Psoas muscle (tissue), 7 donors: ENCODE measurements at regions not wholly inside any gene's neighbourhood (a gene's known extent, or its start where the extent isn't known, plus 50 kb on each side); places are given as distances from the start of the nearest gene placed in this dataset.

ENCODE experiments used
- ATAC-seq, 4 donors: fragments of 200-7000 bp; cut with Tn5 transposase; one replicate each; pipeline ENCODE4 v1.9.1; 2020; ENCODE audit warnings: moderate library complexity in 3 of 4, mild to moderate bottlenecking in 2 of 4
- DNase-seq, 2 donors: peaks; one replicate each; pipeline ENCODE4 v3.0.0-alpha.2; 2020
- H3K27ac ChIP-seq: fragments of 200-600 bp; one replicate; pipeline ENCODE4 v1.8.0; 2022
- H3K27me3 ChIP-seq, 3 donors: fragments of 200-600 bp in 1 of 3; one replicate each; pipeline versions ENCODE4 v1.6.1 to v1.8.0; 2013 to 2022; ENCODE audit warnings: low read length in 2 of 3, mild to moderate bottlenecking in 2 of 3, moderate library complexity in 1 of 3; ENCODE audit not compliant: insufficient read depth in 3 of 3
- H3K36me3 ChIP-seq, 2 donors: fragments of 200-600 bp in 1 of 2; one replicate each; pipeline versions ENCODE4 v1.6.1 to v1.8.0; 2013 to 2022; ENCODE audit warnings: low read depth in 1 of 2, mild to moderate bottlenecking in 1 of 2, moderate library complexity in 1 of 2; ENCODE audit not compliant: insufficient read depth in 1 of 2
- H3K4me1 ChIP-seq: fragments of 200-600 bp; one replicate; pipeline ENCODE4 v1.8.0; 2022
- H3K4me3 ChIP-seq: fragments of 200-600 bp; one replicate; pipeline ENCODE4 v1.8.0; 2022; ENCODE audit warnings: mild to moderate bottlenecking
- H3K9me3 ChIP-seq: fragments of 200-600 bp; one replicate; pipeline ENCODE4 v1.8.0; 2022
- WGBS, 3 donors: extraction: QIAGEN DNeasy Blood & Tissue Kit; methylation state at CpG; one replicate each; pipeline versions ENCODE4 v1.1.6 to v1.1.7; 2013; 5-methylcytosine and 5-hydroxymethylcytosine counted together
- intact Hi-C, 2 donors: fragments of 100-400 bp; cut with DNase I; formaldehyde crosslinking; loops; one replicate each; pipeline versions ENCODE4 v1.11.0 to v1.14.2; 2022
- TF ChIP-seq, protein P1 (sequence below): fragments of 200-600 bp; IDR thresholded peaks from one replicate; pipeline ENCODE4 v1.8.0; 2022; ENCODE audit warnings: antibody characterized with exemption
- donor health status: healthy with polysubstance abuse.
- donor health status: DM: no; HTN: no; CAD: no; lungs with moderate emphysema.
- donor health status: Bipolar disorder and iron deficiency.
- donor health status: healthy.
- donor health status: DM: yes; HTN: yes; CAD: no.
- donor health status: DM: no; HTN: no; CAD: no.
- donor health status: DM: yes; HTN: yes; CAD: no.

DNA sequence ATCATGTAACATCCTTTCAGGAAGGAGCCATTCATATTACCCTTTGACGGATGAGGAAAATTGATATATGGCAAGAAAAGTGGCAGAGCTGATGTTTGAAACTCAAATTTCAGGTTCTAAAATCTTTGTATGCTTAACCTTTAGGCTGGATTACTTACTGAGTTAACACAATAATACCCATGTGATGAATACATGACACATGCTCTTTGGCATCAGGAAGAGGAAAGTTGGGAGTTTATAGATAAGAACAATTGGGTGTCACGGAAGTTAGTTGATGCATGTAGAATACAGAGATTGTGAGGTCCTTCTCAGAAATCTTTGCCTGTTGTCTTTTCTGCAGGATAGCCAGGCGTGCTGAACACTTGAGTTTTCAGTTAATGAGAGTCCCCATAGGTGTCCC lies 572.1 kb upstream of the POM121L12 start:
- DNase-seq = no peak
- TF ChIP-seq, protein P1, sequence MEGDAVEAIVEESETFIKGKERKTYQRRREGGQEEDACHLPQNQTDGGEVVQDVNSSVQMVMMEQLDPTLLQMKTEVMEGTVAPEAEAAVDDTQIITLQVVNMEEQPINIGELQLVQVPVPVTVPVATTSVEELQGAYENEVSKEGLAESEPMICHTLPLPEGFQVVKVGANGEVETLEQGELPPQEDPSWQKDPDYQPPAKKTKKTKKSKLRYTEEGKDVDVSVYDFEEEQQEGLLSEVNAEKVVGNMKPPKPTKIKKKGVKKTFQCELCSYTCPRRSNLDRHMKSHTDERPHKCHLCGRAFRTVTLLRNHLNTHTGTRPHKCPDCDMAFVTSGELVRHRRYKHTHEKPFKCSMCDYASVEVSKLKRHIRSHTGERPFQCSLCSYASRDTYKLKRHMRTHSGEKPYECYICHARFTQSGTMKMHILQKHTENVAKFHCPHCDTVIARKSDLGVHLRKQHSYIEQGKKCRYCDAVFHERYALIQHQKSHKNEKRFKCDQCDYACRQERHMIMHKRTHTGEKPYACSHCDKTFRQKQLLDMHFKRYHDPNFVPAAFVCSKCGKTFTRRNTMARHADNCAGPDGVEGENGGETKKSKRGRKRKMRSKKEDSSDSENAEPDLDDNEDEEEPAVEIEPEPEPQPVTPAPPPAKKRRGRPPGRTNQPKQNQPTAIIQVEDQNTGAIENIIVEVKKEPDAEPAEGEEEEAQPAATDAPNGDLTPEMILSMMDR = no peak
- WGBS, 3 donors = 72 to 84% (median 73%) methylated on average over 3 of the region's 3 CpGs
- intact Hi-C loops = no loop called here
- no peak for ATAC-seq
- no peaks in the 10 kb centered on the region for H3K36me3 ChIP-seq
- H3K4me3 ChIP-seq = no peak overlapping the region
- no peaks in the 10 kb centered on the region for H3K4me1 ChIP-seq
- H3K27me3 ChIP-seq = peaks cover 0 to 1% (median 0%) of the 10 kb centered on the region in 3 donors
- peaks cover 3% of the 10 kb centered on the region for H3K9me3 ChIP-seq
- no peak overlapping the region for H3K27ac ChIP-seq

DNA sequence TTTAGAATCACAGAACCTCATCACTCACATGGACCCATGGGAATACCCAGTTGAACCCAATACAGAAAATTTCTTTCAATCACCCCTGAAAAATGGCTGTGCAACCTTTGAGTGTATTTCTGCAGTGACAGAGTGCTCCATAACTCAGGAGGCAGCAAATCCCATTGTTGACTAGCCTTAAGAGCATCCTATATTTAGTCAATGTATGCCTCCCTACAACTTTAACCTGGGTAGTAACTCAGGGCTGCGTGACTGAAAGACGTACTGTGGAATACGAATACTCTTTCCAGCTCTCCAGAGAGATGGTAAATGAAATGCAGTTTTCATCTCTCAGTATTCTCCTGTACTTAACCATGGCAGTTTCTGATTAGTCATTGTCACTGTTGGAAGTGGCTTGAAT lies 573.0 kb upstream of the POM121L12 start:
- H3K27ac ChIP-seq = no peak overlapping the region
- intact Hi-C loops = no loop called here
- H3K27me3 ChIP-seq = peaks cover 0 to under 1% (median 0%) of the 10 kb centered on the region in 3 donors
- peaks cover 4% of the 10 kb centered on the region for H3K9me3 ChIP-seq
- DNase-seq (no peak), ATAC-seq (no peak)
- H3K36me3 ChIP-seq = no peaks in the 10 kb centered on the region
- WGBS, 3 donors = 71 to 91% (median 90%) methylated on average over 3 of the region's 3 CpGs
- H3K4me3 ChIP-seq = no peak overlapping the region
- TF ChIP-seq, protein P1 = no peak
- H3K4me1 ChIP-seq = no peaks in the 10 kb centered on the region

DNA sequence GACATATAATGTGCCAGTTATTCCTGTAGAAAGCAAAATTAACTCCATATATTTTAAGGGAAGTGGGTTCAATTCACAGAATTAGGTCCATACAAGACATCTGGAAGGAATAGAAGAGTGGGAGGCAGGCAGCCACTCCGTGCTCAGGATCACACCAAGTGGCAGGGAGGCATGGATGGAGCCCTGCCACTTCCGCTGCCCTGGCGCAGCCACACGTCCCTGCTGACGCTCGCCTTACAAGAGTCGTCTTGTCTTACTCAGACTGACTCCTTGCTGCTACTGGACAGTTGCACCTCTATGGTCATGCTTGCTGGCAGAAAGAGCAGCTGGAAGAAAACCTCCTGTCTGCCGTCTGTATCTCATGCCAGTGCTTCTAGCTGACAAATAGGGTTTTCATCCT lies 579.9 kb upstream of the POM121L12 start:
- Histone ChIP-seq H3K4me1 (no peaks in the 10 kb centered on the region), H3K27ac (no peak overlapping the region), H3K9me3 (peaks cover 6% of the 10 kb centered on the region), H3K4me3 (no peak overlapping the region), H3K36me3 (no peaks in the 10 kb centered on the region), H3K27me3 (no peaks in the 10 kb centered on the region)
- TF ChIP-seq, protein P1 = no peak
- intact Hi-C loops = no loop called here
- DNase-seq = no peak
- no peak for ATAC-seq
- WGBS, 3 donors = 79 to 86% (median 83%) methylated on average over 8 of the region's 8 CpGs

DNA sequence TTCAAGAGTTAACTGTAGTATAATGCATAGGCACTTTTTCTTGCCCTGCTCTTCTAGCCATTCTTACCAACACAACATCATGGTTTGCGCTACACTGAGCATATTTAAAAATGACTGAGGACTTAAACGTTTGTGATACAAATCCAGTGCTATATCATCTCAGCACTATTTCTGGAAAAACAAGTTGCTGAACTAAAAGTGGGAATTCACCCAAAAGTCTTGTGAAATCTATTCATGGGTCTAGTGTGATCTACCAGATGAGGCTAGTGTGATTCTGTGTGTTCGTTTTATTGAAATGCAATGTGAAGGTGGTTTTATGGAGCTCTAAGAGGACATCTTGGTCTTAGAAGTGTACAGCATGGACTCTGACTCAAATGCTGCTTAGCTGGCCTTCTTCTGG lies 584.6 kb upstream of the POM121L12 start:
- H3K36me3 ChIP-seq = no peaks in the 10 kb centered on the region
- H3K27me3 ChIP-seq = no peaks in the 10 kb centered on the region
- no peak for ATAC-seq
- TF ChIP-seq, protein P1 = no peak
- DNase-seq = no peak
- no peak overlapping the region for H3K4me3 ChIP-seq
- no peaks in the 10 kb centered on the region for H3K4me1 ChIP-seq
- WGBS, 3 donors = 68 to 81% (median 70%) methylated on average over 3 of the region's 3 CpGs
- no peak overlapping the region for H3K27ac ChIP-seq
- H3K9me3 ChIP-seq = no peaks in the 10 kb centered on the region
- intact Hi-C loops = no loop called here

DNA sequence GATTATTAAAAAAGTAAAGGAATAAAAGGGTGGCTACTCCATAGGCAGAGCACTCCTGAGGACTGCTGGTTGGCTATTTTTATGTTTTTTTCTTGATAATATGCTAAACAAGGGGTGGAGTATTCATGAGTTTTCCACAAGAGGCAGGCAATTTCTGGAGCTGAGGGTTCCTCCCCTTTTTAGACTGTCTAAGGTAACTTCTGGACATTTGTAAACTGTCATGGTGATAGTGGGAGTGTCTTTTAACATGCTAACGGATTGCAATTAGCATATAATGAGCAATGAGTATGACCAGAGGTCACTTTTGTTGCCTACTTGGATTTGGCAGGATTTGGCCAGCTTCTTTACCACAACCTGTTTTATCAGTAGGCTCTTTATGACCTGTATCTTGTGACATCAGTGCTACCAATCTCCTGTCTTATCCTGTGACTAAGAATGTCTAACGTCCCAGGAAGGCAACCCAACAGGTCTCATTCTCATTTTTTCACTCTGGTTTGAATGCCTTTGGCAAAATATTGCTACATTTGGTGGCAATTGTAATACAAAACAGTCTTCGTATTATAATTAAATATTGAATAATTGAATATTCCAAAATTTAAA lies 587.8 kb upstream of the POM121L12 start:
- Histone ChIP-seq H3K4me1 (no peaks in the 10 kb centered on the region), H3K27ac (no peak overlapping the region), H3K36me3 (no peaks in the 10 kb centered on the region), H3K27me3 (no peaks in the 10 kb centered on the region), H3K9me3 (no peaks in the 10 kb centered on the region), H3K4me3 (no peak overlapping the region)
- 39 to 65% (median 40%) methylated on average over 3 of the region's 3 CpGs for WGBS, 3 donors
- no peak for ATAC-seq
- DNase-seq = no peak
- intact Hi-C loops = no loop called here
- TF ChIP-seq, protein P1 = no peak
